ENCODE measurements at regions not wholly inside any gene's neighbourhood (a gene's known extent, or its start where the extent isn't known, plus 50 kb on each side); places are given as distances from the start of the nearest gene placed in this dataset.
A peak's percentile ranks its signal among the peaks of the same experiment; 100 is the strongest.

DNA sequence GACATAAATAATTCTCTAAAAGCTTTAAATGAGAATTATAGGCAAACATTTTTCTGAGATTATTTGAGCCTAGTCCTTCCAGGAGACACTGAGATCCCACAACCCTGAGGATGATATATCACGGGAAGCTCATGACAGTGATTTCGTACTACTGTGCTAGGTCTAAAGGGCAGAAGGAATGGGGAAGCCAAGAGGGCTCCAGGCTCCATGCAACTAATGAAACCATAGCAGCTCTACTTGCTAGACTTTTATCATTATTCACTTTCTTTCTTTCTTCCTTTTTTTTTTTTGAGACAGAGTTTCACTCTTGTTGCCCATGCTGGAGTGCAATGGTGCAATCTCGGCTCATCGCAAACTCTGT, 57.3 kb upstream of the SGK1 start:
- no peak for DNase-seq

DNA sequence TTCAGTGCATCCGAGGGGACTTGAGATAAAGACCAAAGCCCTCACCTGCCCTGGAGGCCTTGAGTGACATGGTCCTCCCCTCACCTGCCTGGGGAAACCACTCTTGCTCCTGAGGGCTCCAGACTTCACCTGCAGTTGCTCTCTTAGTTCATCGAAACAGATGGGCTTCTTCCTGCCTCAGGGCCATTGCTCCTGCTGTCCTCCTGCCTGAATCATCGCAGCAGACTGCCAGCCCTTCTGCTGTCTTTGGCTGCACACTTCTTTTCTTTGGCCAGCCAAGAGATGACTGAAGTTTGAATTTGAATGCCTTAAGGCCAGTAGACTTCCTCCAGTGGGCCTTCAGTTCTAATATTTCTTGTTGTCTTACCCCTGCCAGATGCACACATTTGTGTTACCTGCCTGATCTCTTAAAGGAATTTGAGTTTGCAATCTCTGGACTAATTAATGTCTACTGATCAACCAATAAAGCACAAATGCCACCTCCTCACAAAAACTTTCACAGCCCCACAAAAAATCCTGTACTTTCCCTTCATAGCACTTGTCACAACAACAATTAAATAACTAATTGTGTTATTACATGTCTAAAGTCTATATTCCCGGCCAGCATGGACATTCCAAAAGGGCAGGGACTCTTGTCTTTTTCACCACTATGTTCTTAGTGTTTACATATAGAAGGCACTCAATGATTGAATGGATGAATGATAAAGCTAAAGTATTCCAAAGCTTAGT, 56.7 kb upstream of the SGK1 start:
- DNase-seq: no peak

DNA sequence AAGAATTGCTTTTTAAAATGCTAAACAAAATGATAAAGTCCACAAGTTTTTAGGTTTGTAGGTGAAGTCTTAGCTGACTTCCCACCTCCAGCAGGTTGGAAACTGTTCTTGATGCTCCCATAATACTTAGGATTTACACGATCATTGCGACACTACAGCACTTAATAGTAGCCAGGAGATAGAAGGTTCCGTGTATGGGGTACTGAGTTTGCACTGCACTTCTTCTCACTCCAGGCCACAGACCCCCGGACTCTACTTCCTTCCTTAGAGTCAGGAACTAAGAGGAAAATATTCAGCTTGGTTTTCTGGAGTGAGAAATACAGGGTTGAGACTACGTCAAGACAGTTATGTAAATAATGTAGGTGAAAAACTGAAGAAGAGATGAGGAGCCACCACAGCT, 56.1 kb upstream of the SGK1 start:
- no peak for DNase-seq

DNA sequence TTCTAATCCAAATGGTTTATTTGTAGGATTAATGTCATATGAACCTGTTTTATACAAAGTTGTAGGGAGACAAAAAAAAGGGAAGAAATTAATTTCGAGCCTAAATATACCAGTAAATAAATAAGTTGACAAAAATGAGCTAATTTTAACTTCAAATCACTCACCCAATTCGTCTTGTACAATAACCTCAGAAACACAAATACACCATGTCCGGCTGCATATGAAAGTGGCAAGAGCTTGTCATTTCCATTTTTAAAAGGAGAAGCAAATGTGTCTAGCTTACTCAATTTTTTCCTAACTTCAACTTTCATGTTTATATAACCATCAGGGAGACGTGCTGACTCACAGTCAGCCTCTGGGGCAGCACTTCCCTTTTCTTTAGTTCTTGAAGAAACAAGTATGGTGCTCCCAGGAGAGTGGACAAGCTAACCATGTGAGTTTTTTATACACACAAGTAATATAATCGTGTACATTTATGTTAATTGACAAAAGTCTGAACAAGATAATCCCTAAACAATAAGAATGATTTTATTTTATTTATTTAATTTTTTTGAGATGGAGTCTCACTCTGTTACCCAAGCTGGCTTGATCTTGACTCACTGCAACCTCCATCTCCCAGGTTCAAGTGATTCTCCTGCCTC, 55.5 kb upstream of the SGK1 start:
- peak; percentile 34 for DNase-seq

DNA sequence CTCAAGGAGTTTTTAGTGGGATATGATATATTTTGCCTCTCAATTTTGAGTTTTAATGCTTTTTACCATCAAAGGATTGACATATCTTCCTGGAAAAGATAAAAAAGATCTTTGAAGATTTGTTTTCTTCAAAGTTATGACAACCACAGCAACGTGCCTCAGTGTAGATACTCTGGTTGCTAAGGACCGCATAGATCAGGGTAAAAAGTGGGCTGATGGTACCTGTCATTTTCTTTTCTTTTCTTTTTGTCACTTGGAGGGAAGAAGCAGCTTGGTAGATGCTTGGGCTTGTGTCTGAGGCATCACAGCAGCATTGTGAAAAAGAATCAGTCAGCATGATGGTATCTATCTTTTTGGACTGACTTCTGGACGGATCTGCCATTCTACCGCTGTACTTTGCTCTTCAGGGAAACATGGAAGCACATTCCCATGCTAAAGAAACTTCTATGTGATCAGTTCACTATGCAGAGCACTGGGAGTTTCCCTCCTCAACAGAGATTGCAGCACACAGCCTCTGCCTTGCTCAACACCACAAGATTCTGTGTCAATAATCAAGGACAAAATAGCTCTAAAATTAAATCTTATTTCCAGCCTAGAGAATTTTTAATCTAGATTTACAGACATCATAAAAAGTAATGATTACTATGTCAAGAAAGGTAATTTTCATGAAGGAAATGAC, 54.8 kb upstream of the SGK1 start:
- DNase-seq: no peak

DNA sequence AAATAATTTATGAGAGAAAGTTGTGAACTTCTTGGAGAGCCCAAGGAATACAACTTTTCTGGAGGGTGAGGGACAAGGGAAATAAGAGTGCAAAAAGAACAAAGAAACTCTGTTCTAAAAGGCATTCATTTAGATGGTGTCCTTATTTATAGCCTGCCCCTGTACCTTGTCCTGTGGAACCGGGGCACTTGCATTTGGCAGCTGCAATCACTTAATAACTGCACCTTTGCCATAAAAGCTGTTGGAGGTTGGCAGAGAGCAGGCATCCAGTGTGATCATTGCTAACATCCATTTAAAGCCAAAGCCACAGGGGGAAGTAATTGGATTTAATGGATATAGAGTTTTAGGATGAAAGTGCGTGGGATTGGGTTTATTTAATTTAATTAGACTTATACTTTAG, 50.8 kb upstream of the SGK1 start:
- no peak for DNase-seq

All from stimulated activated CD4-positive, alpha-beta T cell treated with anti-CD3 and anti-CD28 coated beads, Interleukin-15, amount 100 ng/mL, for 24 hours (primary cell).